Fibroblast of the conjunctiva (primary cell): ENCODE measurements at regions not wholly inside any gene's neighbourhood (a gene's known extent, or its start where the extent isn't known, plus 50 kb on each side); places are given as distances from the start of the nearest gene placed in this dataset.

Experiments used
- DNase-seq: peaks from one replicate; pipeline ENCODE4 v3.0.0-alpha.2; 2010; ENCODE audit warnings: low read depth

GRCh38 chr12:14256555-14257169 lies 108.8 kb upstream of the ATF7IP start:
- peak; percentile 83 for DNase-seq

- no peak for DNase-seq
These were observed 108.2 kb upstream of the ATF7IP start for GRCh38 chr12:14257303-14257733.

- peak; percentile 98 for DNase-seq
These were observed 107.5 kb upstream of the ATF7IP start for GRCh38 chr12:14257734-14258574.

- DNase-seq, result no peak
These were observed 106.9 kb upstream of the ATF7IP start for GRCh38 chr12:14258575-14258940.

- no peak for DNase-seq
These were observed 105.9 kb upstream of the ATF7IP start for GRCh38 chr12:14259481-14260010.

- DNase-seq, result peak; percentile 83
These were observed 105.2 kb upstream of the ATF7IP start for GRCh38 chr12:14260011-14260993.

GRCh38 chr12:14261096-14261495 lies 104.4 kb upstream of the ATF7IP start:
- DNase-seq, result no peak

- DNase-seq, result no peak
These were observed 103.6 kb upstream of the ATF7IP start for GRCh38 chr12:14261861-14262260.

- no peak for DNase-seq
These were observed 102.5 kb upstream of the ATF7IP start for GRCh38 chr12:14262771-14263511.

- no peak for DNase-seq
These were observed 101.7 kb upstream of the ATF7IP start for GRCh38 chr12:14263742-14264141.

- no peak for DNase-seq
These were observed 101.2 kb upstream of the ATF7IP start for GRCh38 chr12:14264316-14264715.

GRCh38 chr12:14264778-14265177 lies 100.7 kb upstream of the ATF7IP start:
- DNase-seq, result no peak

GRCh38 chr12:14268120-14268515 lies 97.4 kb upstream of the ATF7IP start:
- DNase-seq, result no peak

- no peak for DNase-seq
These were observed 95.1 kb upstream of the ATF7IP start for GRCh38 chr12:14270392-14270791.

- DNase-seq, result no peak
These were observed 92.2 kb upstream of the ATF7IP start for GRCh38 chr12:14272956-14273912.

- no peak for DNase-seq
These were observed 91.6 kb upstream of the ATF7IP start for GRCh38 chr12:14273913-14274311.

GRCh38 chr12:14275111-14275510 lies 90.4 kb upstream of the ATF7IP start:
- no peak for DNase-seq

GRCh38 chr12:14275886-14276285 lies 89.6 kb upstream of the ATF7IP start:
- DNase-seq, result no peak

GRCh38 chr12:14278294-14278953 lies 87.1 kb upstream of the ATF7IP start:
- DNase-seq, result no peak

GRCh38 chr12:14279845-14280244 lies 85.6 kb upstream of the ATF7IP start:
- DNase-seq, result no peak
